RPMI8226 (cell line): ENCODE measurements at regions not wholly inside any gene's neighbourhood (a gene's known extent, or its start where the extent isn't known, plus 50 kb on each side); places are given as distances from the start of the nearest gene placed in this dataset.
A peak's percentile ranks its signal among the peaks of the same experiment; 100 is the strongest.
"Not testable (repeated sequence)": the region's sequence is repeated elsewhere in the genome, so short reads cannot be mapped to it uniquely, and the experiment has no call there.

Source experiments
- DNase-seq: peaks from one replicate; pipeline ENCODE4 v3.0.0-alpha.2; 2015

- no peak for DNase-seq
Observed at GRCh38 chr13:78133511-78133910, 214.9 kb upstream of the EDNRB start.

GRCh38 chr13:78131811-78132210 lies 213.2 kb upstream of the EDNRB start:
- DNase-seq: no peak

- no peak for DNase-seq
Observed at GRCh38 chr13:78131346-78131745, 212.7 kb upstream of the EDNRB start.

GRCh38 chr13:78129823-78130222 lies 211.2 kb upstream of the EDNRB start:
- no peak for DNase-seq

- no peak for DNase-seq
Observed at GRCh38 chr13:78129359-78129758, 210.7 kb upstream of the EDNRB start.

GRCh38 chr13:78121459-78122348 lies 203.1 kb upstream of the EDNRB start:
- peak; percentile 61 for DNase-seq

GRCh38 chr13:78121001-78121400 lies 202.4 kb upstream of the EDNRB start:
- no peak for DNase-seq

- not testable (repeated sequence) for DNase-seq
Observed at GRCh38 chr13:78120144-78120543, 201.5 kb upstream of the EDNRB start.

- DNase-seq: not testable (repeated sequence)
Observed at GRCh38 chr13:78117070-78117469, 198.4 kb upstream of the EDNRB start.

GRCh38 chr13:78105656-78106055 lies 187.0 kb upstream of the EDNRB start:
- no peak for DNase-seq

GRCh38 chr13:78103936-78104335 lies 185.3 kb upstream of the EDNRB start:
- no peak for DNase-seq

GRCh38 chr13:78102741-78103140 lies 184.1 kb upstream of the EDNRB start:
- no peak for DNase-seq

GRCh38 chr13:78102121-78102677 lies 183.6 kb upstream of the EDNRB start:
- no peak for DNase-seq

GRCh38 chr13:78100486-78100885 lies 181.9 kb upstream of the EDNRB start:
- DNase-seq: no peak

GRCh38 chr13:78098249-78098648 lies 179.6 kb upstream of the EDNRB start:
- DNase-seq: no peak

- DNase-seq: no peak
Observed at GRCh38 chr13:78096221-78096620, 177.6 kb upstream of the EDNRB start.

GRCh38 chr13:78087966-78088678 lies 169.5 kb upstream of the EDNRB start:
- no peak for DNase-seq

GRCh38 chr13:78085434-78086225 lies 167.0 kb upstream of the EDNRB start:
- no peak for DNase-seq

GRCh38 chr13:78084401-78084800 lies 165.8 kb upstream of the EDNRB start:
- no peak for DNase-seq

- no peak for DNase-seq
Observed at GRCh38 chr13:78078168-78078567, 159.5 kb upstream of the EDNRB start.

GRCh38 chr13:78067290-78067689 lies 148.7 kb upstream of the EDNRB start:
- DNase-seq: no peak

GRCh38 chr13:78065141-78065540 lies 146.5 kb upstream of the EDNRB start:
- DNase-seq: no peak

GRCh38 chr13:78061806-78062205 lies 143.2 kb upstream of the EDNRB start:
- DNase-seq: no peak
